ENCODE measurements at regions not wholly inside any gene's neighbourhood (a gene's known extent, or its start where the extent isn't known, plus 50 kb on each side); places are given as distances from the start of the nearest gene placed in this dataset.

- no peak for TF ChIP-seq CTCF (conservative IDR thresholded peaks at IDR 0.05; ENCODE audit: low read depth, low read length)
- no peak overlapping the region for H3K4me3 ChIP-seq (ENCODE audit: low read depth, low read length)
- no peak for DNase-seq (ENCODE audit: low read depth)
Observed at GRCh38 chr10:70996549-70996948, 108.2 kb upstream of the PCBD1 start.

GRCh38 chr10:70997236-70997635, 108.9 kb upstream of the PCBD1 start:
- DNase-seq (ENCODE audit: low read depth): no peak

GRCh38 chr10:70998086-70998485, 109.7 kb upstream of the PCBD1 start:
- TF ChIP-seq CTCF (conservative IDR thresholded peaks at IDR 0.05; ENCODE audit: low read depth, low read length): no peak
- DNase-seq (ENCODE audit: low read depth): no peak
- H3K4me3 ChIP-seq (ENCODE audit: low read depth, low read length): no peak overlapping the region

More at GRCh38 chr10:70997236-70997635, 108.9 kb upstream of the PCBD1 start:
- TF ChIP-seq CTCF (conservative IDR thresholded peaks at IDR 0.05; ENCODE audit: low read depth, low read length): no peak
- no peak overlapping the region for H3K4me3 ChIP-seq (ENCODE audit: low read depth, low read length)

- no peak overlapping the region for H3K4me3 ChIP-seq (ENCODE audit: low read depth, low read length)
- no peak for DNase-seq (ENCODE audit: low read depth)
- no peak for TF ChIP-seq CTCF (conservative IDR thresholded peaks at IDR 0.05; ENCODE audit: low read depth, low read length)
Observed at GRCh38 chr10:71001470-71001869, 113.1 kb upstream of the PCBD1 start.

- H3K4me3 ChIP-seq (ENCODE audit: low read depth, low read length): no peak overlapping the region
- TF ChIP-seq CTCF (conservative IDR thresholded peaks at IDR 0.05; ENCODE audit: low read depth, low read length): no peak
Observed at GRCh38 chr10:71004176-71005075, 116.1 kb upstream of the PCBD1 start.

GRCh38 chr10:71005337-71006305, 117.3 kb upstream of the PCBD1 start:
- DNase-seq (ENCODE audit: low read depth): no peak
- no peak for TF ChIP-seq CTCF (conservative IDR thresholded peaks at IDR 0.05; ENCODE audit: low read depth, low read length)
- no peak overlapping the region for H3K4me3 ChIP-seq (ENCODE audit: low read depth, low read length)

More at GRCh38 chr10:71004176-71005075, 116.1 kb upstream of the PCBD1 start:
- DNase-seq (ENCODE audit: low read depth): no peak
